Naive thymus-derived CD8-positive, alpha-beta T cell (primary cell): ENCODE measurements at regions not wholly inside any gene's neighbourhood (a gene's known extent, or its start where the extent isn't known, plus 50 kb on each side); places are given as distances from the start of the nearest gene placed in this dataset.

Experiments used
- ATAC-seq, 2 donors: fragments of 150-1000 bp; cut with Tn5 transposase in 1 of 2; sonication (Bioruptor Pico), chemical (Tn5 transposase) in 1 of 2; 1 replicate in 1 of 2; 2 replicates in 1 of 2; pipeline ENCODE4 v1.10.0; 2021; ENCODE audit warnings: mild to moderate bottlenecking in 2 of 2, moderate library complexity in 2 of 2
- POLR2A ChIA-PET: fragments of 350-600 bp; sonication (Branson Sonifier 250); formaldehyde crosslinking; loops from one replicate; lab custom pipeline; 2021; ENCODE audit warnings: antibody characterized with exemption; lab: Charles Lee
- DNase-seq, 10 donors: peaks; one replicate each; pipeline versions ENCODE4 v3.0.0 to v3.0.0-alpha.2; 2020 to 2022
- H3K27ac Mint-ChIP-seq, 10 donors: one replicate each; pipeline ENCODE4 v1.8.0; 2020 to 2022; ENCODE audit warnings: mild to moderate bottlenecking in 10 of 10, mixed read lengths in 10 of 10, moderate library complexity in 4 of 10, inconsistent platforms in 1 of 10
- H3K27me3 Mint-ChIP-seq, 5 donors: one replicate each; pipeline ENCODE4 v1.8.0; 2021 to 2022; ENCODE audit warnings: mixed read lengths in 5 of 5
- H3K36me3 Mint-ChIP-seq, 3 donors: one replicate each; pipeline ENCODE4 v1.8.0; 2020 to 2022; ENCODE audit warnings: mixed read lengths in 3 of 3, mild to moderate bottlenecking in 2 of 3, inconsistent platforms in 1 of 3
- H3K4me1 Mint-ChIP-seq, 4 donors: one replicate each; pipeline ENCODE4 v1.8.0; 2021 to 2022; ENCODE audit warnings: mixed read lengths in 4 of 4
- H3K4me3 Mint-ChIP-seq, 10 donors: one replicate each; pipeline ENCODE4 v1.8.0; 2020 to 2022; ENCODE audit warnings: mild to moderate bottlenecking in 10 of 10, mixed read lengths in 10 of 10, moderate library complexity in 6 of 10, inconsistent platforms in 1 of 10
- H3K9me3 Mint-ChIP-seq, 9 donors: one replicate each; pipeline ENCODE4 v1.8.0; 2020 to 2022; ENCODE audit warnings: mixed read lengths in 9 of 9, mild to moderate bottlenecking in 3 of 9, inconsistent platforms in 1 of 9, moderate library complexity in 1 of 9

DNA sequence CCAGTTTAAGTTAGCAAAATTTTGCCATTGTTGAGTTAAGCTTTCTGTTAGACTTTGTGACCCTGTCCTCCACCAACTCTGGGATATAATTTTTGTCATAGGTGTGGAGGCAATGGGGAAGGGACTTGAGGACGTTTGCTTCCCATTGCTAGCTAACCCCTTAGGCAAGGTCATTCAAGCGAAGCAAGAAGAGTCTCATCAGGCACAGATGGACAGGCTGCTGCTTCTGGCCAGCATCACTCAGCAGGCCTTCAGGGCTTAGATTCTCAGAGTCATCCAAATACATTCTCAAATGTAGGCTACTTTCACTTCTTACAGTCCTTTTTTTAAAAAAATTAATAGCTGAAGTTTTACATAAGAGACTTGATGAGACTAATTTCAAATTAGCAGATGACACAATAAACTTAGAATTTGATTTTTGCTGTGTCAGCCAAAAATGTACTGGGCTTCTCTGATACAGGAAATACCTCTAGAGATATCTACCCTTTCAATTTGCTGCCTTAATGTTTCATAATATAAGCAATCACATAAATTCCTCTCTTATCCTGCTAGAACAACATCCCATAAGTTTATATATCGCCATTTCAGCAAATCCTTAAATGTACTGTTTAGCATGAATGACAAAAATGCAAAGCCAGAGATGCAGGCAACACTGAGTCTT is 875.2 kb downstream of the FLRT2 start:
- Mint-ChIP-seq H3K27me3 (no peaks in the 10 kb centered on the region), H3K4me3 (no peak overlapping the region), H3K27ac (no peak overlapping the region), H3K9me3 (peaks cover 0 to 7% (median 0%) of the 10 kb centered on the region in 9 donors), H3K36me3 (no peaks in the 10 kb centered on the region), H3K4me1 (no peaks in the 10 kb centered on the region)
- POLR2A ChIA-PET: no interaction called here
- ATAC-seq: no peak
- no peak for DNase-seq

DNA sequence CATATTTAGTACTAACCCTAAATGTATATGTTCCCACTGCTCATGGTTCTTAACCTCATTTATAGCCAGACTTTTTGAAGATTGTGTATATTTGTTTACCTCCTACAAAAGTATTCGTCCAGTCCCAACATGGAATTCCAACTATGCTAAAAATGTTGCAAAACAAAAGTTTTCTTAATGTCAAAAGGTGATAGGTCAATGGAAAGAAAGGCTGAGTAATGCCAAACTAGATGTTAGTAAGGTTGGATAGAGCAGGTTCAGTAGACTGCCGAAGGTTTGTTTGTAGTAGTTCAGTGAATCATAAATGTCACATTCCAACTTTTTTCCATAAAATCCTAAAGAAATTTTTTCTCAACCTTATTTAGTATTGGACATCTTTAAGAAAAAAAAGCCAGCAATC is 874.5 kb downstream of the FLRT2 start:
- no peak overlapping the region for H3K4me3 Mint-ChIP-seq

DNA sequence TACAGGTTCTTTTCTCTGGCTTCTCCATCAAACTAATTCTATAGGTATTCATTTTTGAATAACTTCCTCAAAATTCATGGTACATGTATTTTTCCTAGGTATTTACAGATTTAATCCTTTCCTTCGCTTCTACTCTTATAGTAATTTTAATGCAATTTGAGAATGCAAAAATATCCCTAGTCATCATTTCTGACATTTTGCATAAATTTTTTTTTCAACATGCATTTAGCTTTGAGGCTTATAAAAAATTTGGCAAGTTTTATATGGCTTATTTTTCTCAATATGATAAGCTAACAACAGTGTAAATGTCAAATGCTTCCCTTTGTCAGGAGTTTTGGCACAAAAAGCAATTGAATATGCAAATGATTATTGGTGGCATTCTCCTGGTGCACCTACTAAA is 872.6 kb downstream of the FLRT2 start:
- no peak overlapping the region for H3K27ac Mint-ChIP-seq
- ATAC-seq: no peak
- no peaks in the 10 kb centered on the region for H3K4me1 Mint-ChIP-seq
- peaks cover 0 to 10% (median 2%) of the 10 kb centered on the region in 9 donors for H3K9me3 Mint-ChIP-seq
- H3K27me3 Mint-ChIP-seq: no peaks in the 10 kb centered on the region
- POLR2A ChIA-PET: no interaction called here
- no peak overlapping the region for H3K4me3 Mint-ChIP-seq
- no peak for DNase-seq
- no peaks in the 10 kb centered on the region for H3K36me3 Mint-ChIP-seq

More for the DNA sequence above, 874.5 kb downstream of the FLRT2 start:
- no peaks in the 10 kb centered on the region for H3K4me1 Mint-ChIP-seq
- no peak for DNase-seq
- no peaks in the 10 kb centered on the region for H3K36me3 Mint-ChIP-seq
- ATAC-seq: no peak
- POLR2A ChIA-PET: no interaction called here
- no peak overlapping the region for H3K27ac Mint-ChIP-seq
- no peaks in the 10 kb centered on the region for H3K27me3 Mint-ChIP-seq
- peaks cover 0 to 10% (median 2%) of the 10 kb centered on the region in 9 donors for H3K9me3 Mint-ChIP-seq

DNA sequence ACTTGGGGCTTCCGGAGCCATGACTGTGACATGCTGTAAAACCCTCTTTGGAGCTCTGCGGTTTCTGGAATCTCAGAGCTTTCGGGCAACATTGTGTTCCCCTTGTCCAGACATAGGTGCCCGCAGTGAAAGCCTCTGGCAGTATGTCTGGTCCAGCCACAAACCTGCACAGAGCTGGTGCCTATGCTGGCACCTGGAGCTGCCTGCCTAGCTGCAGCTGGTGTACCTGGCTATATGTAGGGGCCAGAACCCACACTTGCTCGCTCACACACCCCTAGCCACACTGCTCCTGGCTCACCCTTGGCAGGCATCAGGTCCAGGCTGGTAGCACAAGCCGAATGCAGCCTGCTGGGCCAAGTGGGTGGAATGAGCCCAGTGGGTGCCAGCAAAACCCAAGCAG is 861.1 kb downstream of the FLRT2 start:
- peaks cover 0 to 8% (median 0%) of the 10 kb centered on the region in 9 donors for H3K9me3 Mint-ChIP-seq
- POLR2A ChIA-PET: no interaction called here
- H3K27ac Mint-ChIP-seq: no peak overlapping the region
- ATAC-seq: no peak
- H3K36me3 Mint-ChIP-seq: no peaks in the 10 kb centered on the region
- no peaks in the 10 kb centered on the region for H3K4me1 Mint-ChIP-seq
- no peak overlapping the region for H3K4me3 Mint-ChIP-seq
- DNase-seq: no peak
- H3K27me3 Mint-ChIP-seq: no peaks in the 10 kb centered on the region

DNA sequence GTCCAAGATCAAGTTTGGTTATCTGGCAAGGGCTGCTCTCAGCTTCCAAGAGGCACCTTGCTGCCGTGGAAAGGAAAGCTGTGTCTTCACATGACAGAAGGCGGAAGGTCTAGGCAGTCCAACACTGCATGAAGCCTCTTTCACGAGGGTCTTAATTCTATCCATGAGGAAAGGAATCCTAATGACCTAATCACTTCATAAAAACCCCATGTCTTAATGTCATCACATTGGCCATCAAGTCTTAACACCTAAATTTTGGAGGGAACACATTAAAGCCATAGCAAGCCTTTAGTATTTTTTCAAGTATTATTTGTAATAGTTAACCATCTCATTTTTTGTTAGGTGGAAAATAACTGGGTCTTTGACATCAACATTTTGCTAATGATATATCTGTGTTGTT is 858.3 kb downstream of the FLRT2 start:
- DNase-seq (no peak), ATAC-seq (no peak)
- POLR2A ChIA-PET: no interaction called here
- Mint-ChIP-seq H3K4me1 (no peaks in the 10 kb centered on the region), H3K27me3 (no peaks in the 10 kb centered on the region), H3K4me3 (no peak overlapping the region), H3K27ac (no peak overlapping the region), H3K9me3 (peaks cover 0 to 4% (median 0%) of the 10 kb centered on the region in 9 donors), H3K36me3 (no peaks in the 10 kb centered on the region)

DNA sequence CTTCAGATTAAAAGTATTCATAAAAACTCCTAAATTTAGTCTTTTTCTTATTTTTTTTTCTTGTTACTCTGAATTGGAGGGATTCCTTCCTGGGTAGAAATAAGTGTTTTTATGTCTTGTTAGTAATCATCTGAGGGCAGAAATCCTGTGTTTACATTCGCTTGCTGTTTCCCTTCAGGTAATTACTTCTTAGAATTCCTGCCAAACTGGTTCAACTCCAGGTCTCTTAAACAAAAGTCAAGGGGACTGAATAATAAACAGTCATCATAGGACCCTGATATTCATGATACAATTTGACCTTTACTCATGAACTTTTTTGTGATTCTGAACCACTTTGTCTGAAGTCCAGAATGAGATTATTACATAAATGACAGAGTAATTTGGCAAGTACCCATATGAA is 843.9 kb downstream of the FLRT2 start:
- no peak overlapping the region for H3K4me3 Mint-ChIP-seq
- POLR2A ChIA-PET: no interaction called here
- H3K4me1 Mint-ChIP-seq: peaks cover 0 to 2% (median 0%) of the 10 kb centered on the region in 4 donors
- peaks cover 0 to 2% (median 0%) of the 10 kb centered on the region in 3 donors for H3K36me3 Mint-ChIP-seq
- DNase-seq (no peak), ATAC-seq (no peak)
- H3K27me3 Mint-ChIP-seq: peaks cover 0 to 9% (median 0%) of the 10 kb centered on the region in 5 donors
- peaks cover 0 to 31% (median 11%) of the 10 kb centered on the region in 9 donors for H3K9me3 Mint-ChIP-seq
- H3K27ac Mint-ChIP-seq: no peak overlapping the region

DNA sequence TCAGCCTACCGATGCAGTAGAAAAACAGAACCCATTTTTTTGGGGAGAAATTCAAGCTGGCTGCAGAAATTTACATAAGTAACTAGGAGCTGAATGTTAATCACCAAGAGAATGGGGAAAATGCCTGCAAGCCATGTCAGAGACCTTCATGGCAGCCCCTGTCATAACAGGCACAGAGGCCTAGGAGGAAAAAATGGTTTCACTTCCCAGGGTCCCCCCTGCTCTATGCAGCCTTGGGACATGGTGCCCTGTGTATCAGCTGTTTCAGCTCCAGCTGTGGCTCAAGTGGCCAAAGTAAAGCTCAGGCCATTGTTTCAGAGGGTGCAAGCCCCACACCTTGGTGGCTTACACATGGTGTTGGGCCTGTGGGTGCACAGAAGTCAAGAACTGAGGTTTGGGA is 842.5 kb downstream of the FLRT2 start:
- ATAC-seq (no peak), DNase-seq (no peak)
- H3K27me3 Mint-ChIP-seq: peaks cover 0 to 9% (median 0%) of the 10 kb centered on the region in 5 donors
- POLR2A ChIA-PET: no interaction called here
- peaks cover 0 to 2% (median 0%) of the 10 kb centered on the region in 4 donors for H3K4me1 Mint-ChIP-seq
- H3K9me3 Mint-ChIP-seq: peaks cover 0 to 31% (median 11%) of the 10 kb centered on the region in 9 donors
- no peak overlapping the region for H3K4me3 Mint-ChIP-seq
- no peak overlapping the region for H3K27ac Mint-ChIP-seq
- peaks cover 0 to 2% (median 0%) of the 10 kb centered on the region in 3 donors for H3K36me3 Mint-ChIP-seq

DNA sequence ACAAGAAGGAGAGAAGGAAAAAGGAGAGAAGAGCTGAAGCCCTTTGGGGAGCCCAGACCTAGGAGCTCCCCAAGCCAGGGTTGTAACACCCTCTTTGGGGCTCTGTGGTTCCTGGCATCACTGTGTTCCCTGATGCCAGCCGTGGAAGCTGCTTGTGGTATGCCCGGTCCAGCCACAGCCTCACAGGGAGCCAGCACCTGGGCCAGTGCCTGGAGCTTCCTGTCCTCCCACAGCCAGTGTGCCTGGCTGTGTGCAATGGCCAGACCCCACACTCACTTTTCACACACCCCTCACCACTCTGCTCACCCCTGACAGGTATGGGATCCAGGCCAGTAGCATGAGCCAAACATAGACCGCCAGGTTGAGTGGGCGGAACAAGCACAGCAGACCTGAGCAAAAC is 834.7 kb downstream of the FLRT2 start:
- no peaks in the 10 kb centered on the region for H3K4me1 Mint-ChIP-seq
- no peak overlapping the region for H3K4me3 Mint-ChIP-seq
- H3K27me3 Mint-ChIP-seq: no peaks in the 10 kb centered on the region
- H3K9me3 Mint-ChIP-seq: peaks cover 0 to 3% (median 0%) of the 10 kb centered on the region in 9 donors
- H3K27ac Mint-ChIP-seq: no peak overlapping the region
- DNase-seq (no peak), ATAC-seq (no peak)
- H3K36me3 Mint-ChIP-seq: no peaks in the 10 kb centered on the region
- POLR2A ChIA-PET: no interaction called here

DNA sequence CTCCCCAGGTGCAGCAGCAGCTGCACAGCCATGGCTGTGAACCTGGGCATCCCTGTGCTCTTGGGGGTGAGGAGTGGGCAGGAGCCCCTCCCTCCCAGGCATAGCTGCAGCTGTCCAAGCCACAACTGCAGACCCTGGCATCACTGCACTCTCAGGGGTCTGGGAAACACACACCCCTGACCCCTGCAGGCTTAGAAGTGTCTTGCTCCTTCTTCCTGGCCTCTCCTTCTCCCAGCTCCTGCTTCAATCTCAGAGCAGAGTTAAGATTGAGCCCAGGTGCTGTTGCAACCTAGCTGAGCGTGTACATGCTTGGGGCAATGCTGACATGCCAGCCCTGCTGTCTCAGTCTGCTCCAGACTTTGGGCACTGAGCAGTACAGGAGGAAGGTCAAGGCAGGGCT is 833.6 kb downstream of the FLRT2 start:
- Mint-ChIP-seq H3K27me3 (no peaks in the 10 kb centered on the region), H3K27ac (no peak overlapping the region)

DNA sequence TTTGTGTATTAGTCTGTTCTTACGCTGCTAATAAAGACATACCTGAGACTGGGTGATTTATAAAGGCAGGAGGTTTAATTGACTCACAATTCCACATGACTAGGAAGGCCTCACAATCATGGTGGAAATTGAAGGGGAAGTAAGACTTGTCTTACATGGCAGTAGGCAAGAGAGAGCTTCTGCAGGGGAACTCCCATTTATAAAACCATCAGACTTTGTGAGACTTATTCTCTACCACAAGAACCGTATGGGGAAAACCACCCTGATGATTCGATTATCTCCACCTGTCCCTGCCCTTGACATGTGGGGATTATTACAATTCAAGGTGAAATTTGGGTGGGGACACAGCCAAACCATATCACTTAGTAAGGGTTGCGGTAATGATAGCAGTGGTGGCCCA is 833.1 kb downstream of the FLRT2 start:
- Mint-ChIP-seq H3K4me1 (no peaks in the 10 kb centered on the region), H3K27me3 (no peaks in the 10 kb centered on the region), H3K4me3 (no peak overlapping the region), H3K9me3 (peaks cover 0 to 3% (median 0%) of the 10 kb centered on the region in 9 donors), H3K36me3 (no peaks in the 10 kb centered on the region), H3K27ac (no peak overlapping the region)
- POLR2A ChIA-PET: no interaction called here
- DNase-seq (no peak), ATAC-seq (no peak)

More for the DNA sequence above, 833.6 kb downstream of the FLRT2 start:
- DNase-seq (no peak), ATAC-seq (no peak)
- Mint-ChIP-seq H3K36me3 (no peaks in the 10 kb centered on the region), H3K9me3 (peaks cover 0 to 3% (median 0%) of the 10 kb centered on the region in 9 donors), H3K4me1 (no peaks in the 10 kb centered on the region), H3K4me3 (no peak overlapping the region)
- POLR2A ChIA-PET: no interaction called here

DNA sequence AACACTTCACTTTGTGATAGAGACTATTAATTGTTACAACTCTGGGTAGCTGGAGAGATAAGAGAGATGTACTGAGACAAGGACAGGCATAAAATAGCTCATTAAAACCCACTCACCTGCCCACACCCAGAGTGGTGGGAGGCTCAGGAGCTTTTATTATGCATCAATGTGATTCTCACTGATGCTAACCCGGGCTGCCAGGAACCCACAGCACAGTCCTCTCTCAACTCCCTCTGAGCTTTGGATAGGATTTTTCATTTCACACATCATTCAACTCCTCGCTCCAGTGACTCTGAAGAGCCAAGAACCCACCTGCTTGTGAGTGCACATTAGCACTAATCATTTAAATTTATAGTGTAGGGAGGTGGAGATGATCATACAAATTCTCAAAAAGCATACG is 827.9 kb downstream of the FLRT2 start:
- Mint-ChIP-seq H3K27ac (no peak overlapping the region), H3K36me3 (no peaks in the 10 kb centered on the region), H3K9me3 (peaks cover 0 to 4% (median 0%) of the 10 kb centered on the region in 9 donors), H3K27me3 (no peaks in the 10 kb centered on the region), H3K4me3 (no peak overlapping the region), H3K4me1 (no peaks in the 10 kb centered on the region)
- ATAC-seq (no peak), DNase-seq (no peak)
- POLR2A ChIA-PET: no interaction called here

DNA sequence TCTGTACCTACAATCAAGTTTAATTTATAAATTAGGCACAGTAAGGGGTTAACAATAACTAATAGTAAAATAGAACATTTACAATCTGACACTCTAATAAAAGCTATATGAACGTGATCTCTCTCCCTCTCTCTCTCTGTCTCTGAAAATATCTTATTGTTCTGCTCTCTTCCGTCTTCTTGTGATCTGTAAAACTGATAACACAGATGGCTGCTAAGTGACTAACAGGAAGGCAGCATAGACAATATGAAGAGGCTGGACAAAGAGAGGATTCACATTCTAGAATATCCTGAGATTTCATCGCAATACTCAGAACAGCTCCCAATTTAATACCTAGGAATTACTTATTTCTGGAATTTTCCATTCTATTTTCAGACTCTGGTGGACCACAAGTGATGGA is 827.2 kb downstream of the FLRT2 start:
- Mint-ChIP-seq H3K27ac (no peak overlapping the region), H3K4me3 (no peak overlapping the region), H3K27me3 (no peaks in the 10 kb centered on the region), H3K9me3 (peaks cover 0 to 4% (median 0%) of the 10 kb centered on the region in 9 donors), H3K36me3 (no peaks in the 10 kb centered on the region), H3K4me1 (no peaks in the 10 kb centered on the region)
- POLR2A ChIA-PET: no interaction called here
- DNase-seq (no peak), ATAC-seq (no peak)

DNA sequence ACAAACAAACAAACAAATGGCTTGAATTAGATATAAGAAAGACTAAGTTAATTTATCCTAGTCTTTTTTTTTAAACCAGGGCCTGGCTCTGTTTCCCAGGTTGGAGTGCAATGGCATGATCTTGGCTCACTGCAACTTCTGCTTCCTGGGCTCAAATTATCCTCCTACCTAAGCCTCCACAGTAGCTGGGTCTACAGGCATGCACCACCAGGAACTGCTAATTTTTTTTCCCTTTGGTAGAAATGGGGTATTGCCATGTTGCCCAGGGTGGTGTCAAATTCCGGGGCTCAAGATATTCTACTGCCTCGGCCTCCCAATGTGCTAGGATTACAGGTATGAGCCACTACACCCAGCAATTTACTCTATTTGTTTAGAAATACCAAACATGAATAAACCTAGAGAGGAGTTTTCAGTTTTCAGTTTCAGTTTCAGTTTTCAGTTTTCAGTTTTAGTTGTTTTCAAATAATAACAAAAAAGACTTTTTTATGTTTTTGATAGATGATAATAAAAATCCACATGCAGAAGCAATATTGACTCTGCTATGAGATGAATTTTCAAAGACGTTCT is 817.0 kb downstream of the FLRT2 start:
- peaks cover 0 to 14% (median 2%) of the 10 kb centered on the region in 9 donors for H3K9me3 Mint-ChIP-seq
- DNase-seq (no peak), ATAC-seq (no peak)
- no peak overlapping the region for H3K27ac Mint-ChIP-seq
- H3K4me3 Mint-ChIP-seq: peak overlapping the region in 2 of 10 donors; percentile 33 to 44
- H3K27me3 Mint-ChIP-seq: no peaks in the 10 kb centered on the region
- H3K4me1 Mint-ChIP-seq: peaks cover 0 to 7% (median 1%) of the 10 kb centered on the region in 4 donors
- POLR2A ChIA-PET: no interaction called here
- no peaks in the 10 kb centered on the region for H3K36me3 Mint-ChIP-seq

DNA sequence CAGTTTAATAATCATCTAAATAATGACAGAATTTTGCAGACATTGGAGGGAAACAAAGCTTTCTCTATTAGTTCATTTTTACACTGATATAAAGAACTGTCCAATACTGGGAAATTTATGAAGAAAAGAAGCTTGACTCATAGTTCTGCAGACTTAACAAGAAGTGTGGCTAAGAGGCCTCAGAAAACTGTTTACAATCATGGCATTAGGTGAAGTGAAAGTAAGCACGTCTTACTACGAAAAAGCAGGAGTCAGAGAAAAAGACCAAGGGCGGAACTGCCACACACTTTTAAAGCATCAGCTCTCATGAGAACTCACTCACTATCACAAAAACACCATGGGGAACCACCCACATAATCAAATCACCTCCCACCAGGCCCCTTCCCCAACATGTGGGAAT is 804.4 kb downstream of the FLRT2 start:
- Mint-ChIP-seq H3K36me3 (no peaks in the 10 kb centered on the region), H3K27ac (no peak overlapping the region), H3K9me3 (peaks cover 0 to 6% (median 0%) of the 10 kb centered on the region in 9 donors), H3K27me3 (no peaks in the 10 kb centered on the region), H3K4me3 (no peak overlapping the region), H3K4me1 (no peaks in the 10 kb centered on the region)
- no peak for DNase-seq
- ATAC-seq: no peak
- POLR2A ChIA-PET: no interaction called here
